Astrocyte (in vitro differentiated cells and primary cell): ENCODE measurements at regions not wholly inside any gene's neighbourhood (a gene's known extent, or its start where the extent isn't known, plus 50 kb on each side); places are given as distances from the start of the nearest gene placed in this dataset.
A peak's percentile ranks its signal among the peaks of the same experiment; 100 is the strongest.

ENCODE experiments used
- DNase-seq: peaks from one replicate; pipeline ENCODE4 v3.0.0-alpha.2; 2010; ENCODE audit warnings: low read depth
- FAIRE-seq: peaks from 2 replicates; lab custom pipeline; 2011; peaks lifted over from hg19 to GRCh38; lab: Jason Lieb, UNC
- H2AFZ ChIP-seq: 2 replicates; pipeline ENCODE4 v1.6.0; 2012; ENCODE audit warnings: low read depth, low read length, inconsistent platforms
- H3K27ac ChIP-seq: 2 replicates; pipeline ENCODE4 v1.5.1; 2011; ENCODE audit warnings: low read depth, low read length, inconsistent platforms
- H3K27me3 ChIP-seq: 2 replicates; pipeline ENCODE4 v1.6.0; 2011; ENCODE audit warnings: low read length, inconsistent platforms; ENCODE audit not compliant: insufficient read depth
- H3K36me3 ChIP-seq: 2 replicates; pipeline ENCODE4 v1.5.1; 2011; ENCODE audit warnings: low read length, inconsistent platforms; ENCODE audit not compliant: insufficient read depth
- H3K4me1 ChIP-seq: 2 replicates; pipeline ENCODE4 v1.5.1; 2011; ENCODE audit warnings: low read length, inconsistent platforms; ENCODE audit not compliant: insufficient read depth
- H3K4me2 ChIP-seq: 2 replicates; pipeline ENCODE4 v1.6.0; 2012; ENCODE audit warnings: low read length, inconsistent platforms
- H3K4me3 ChIP-seq: 2 replicates; pipeline ENCODE4 v1.5.1; 2011; ENCODE audit warnings: low read depth, mild to moderate bottlenecking, low read length, inconsistent platforms; ENCODE audit not compliant: insufficient read depth
- H3K79me2 ChIP-seq: 2 replicates; pipeline ENCODE4 v1.6.0; 2012; ENCODE audit warnings: mild to moderate bottlenecking, low read length, inconsistent platforms; ENCODE audit not compliant: insufficient read depth
- H3K9ac ChIP-seq: 2 replicates; pipeline ENCODE4 v1.6.0; 2012; ENCODE audit warnings: mild to moderate bottlenecking, low read length, inconsistent platforms
- H3K9me3 ChIP-seq: 2 replicates; pipeline ENCODE4 v1.5.1; 2012; ENCODE audit warnings: low read depth, mild to moderate bottlenecking, low read length, inconsistent platforms; ENCODE audit not compliant: insufficient read depth
- H4K20me1 ChIP-seq: 2 replicates; pipeline ENCODE4 v1.6.0; 2012; ENCODE audit warnings: low read length, inconsistent platforms; ENCODE audit not compliant: insufficient read depth
- H3K27ac Mint-ChIP-seq: one replicate; pipeline ENCODE4 v1.8.0; 2021; ENCODE audit warnings: mild to moderate bottlenecking, mixed read lengths; ENCODE audit not compliant: unreplicated experiment
- H3K27me3 Mint-ChIP-seq: one replicate; pipeline ENCODE4 v1.8.0; 2021; ENCODE audit warnings: low read depth, mixed read lengths; ENCODE audit not compliant: unreplicated experiment
- H3K36me3 Mint-ChIP-seq: one replicate; pipeline ENCODE4 v1.8.0; 2021; ENCODE audit warnings: low read depth, mixed read lengths; ENCODE audit not compliant: unreplicated experiment
- H3K4me1 Mint-ChIP-seq: one replicate; pipeline ENCODE4 v1.8.0; 2021; ENCODE audit warnings: low read depth, mixed read lengths; ENCODE audit not compliant: unreplicated experiment
- H3K4me3 Mint-ChIP-seq: one replicate; pipeline ENCODE4 v1.8.0; 2021; ENCODE audit warnings: mild to moderate bottlenecking, moderate library complexity, mixed read lengths; ENCODE audit not compliant: unreplicated experiment
- H3K9me3 Mint-ChIP-seq: one replicate; pipeline ENCODE4 v1.8.0; 2021; ENCODE audit warnings: mild to moderate bottlenecking, mixed read lengths; ENCODE audit not compliant: unreplicated experiment
- CTCF ChIP-seq: IDR thresholded peaks from 2 replicates; pipeline ENCODE4 v1.5.1; 2011; ENCODE audit warnings: low read depth, mild to moderate bottlenecking, inconsistent platforms, low read length, moderate library complexity; ENCODE audit not compliant: insufficient read depth
- EZH2 ChIP-seq: IDR thresholded peaks from 2 replicates; pipeline ENCODE4 v1.6.1; 2012; ENCODE audit warnings: mild to moderate bottlenecking, low read length, inconsistent platforms; ENCODE audit not compliant: insufficient read depth

DNA sequence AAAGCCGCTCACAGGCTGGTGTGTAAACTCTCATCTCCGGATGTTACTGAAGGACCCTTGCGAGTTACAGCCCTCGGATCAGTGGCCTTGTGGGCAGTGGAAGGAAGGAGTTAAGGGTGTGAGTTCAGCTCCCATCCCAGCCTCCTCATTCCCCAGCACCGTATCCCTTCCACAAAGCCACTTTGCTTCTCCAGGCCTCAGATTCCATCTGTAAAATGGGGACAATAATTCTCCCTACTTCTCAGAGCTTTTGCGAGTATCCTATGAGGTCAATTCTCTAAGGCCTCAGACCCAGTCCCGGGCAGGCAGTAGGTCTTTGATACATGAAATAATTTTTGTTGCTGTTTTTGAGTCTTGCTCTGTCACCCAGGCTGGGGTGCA is 141.3 kb downstream of the C9orf50 start:
- no peaks in the 10 kb centered on the region for H3K79me2 ChIP-seq
- Mint-ChIP-seq H3K4me1 (peaks cover 22% of the 10 kb centered on the region), H3K4me3 (no peak overlapping the region), H3K36me3 (no peaks in the 10 kb centered on the region), H3K27me3 (no peaks in the 10 kb centered on the region), H3K9me3 (peaks cover 4% of the 10 kb centered on the region), H3K27ac (peak overlapping the region; percentile 18)
- H4K20me1 ChIP-seq = no peaks in the 10 kb centered on the region
- no peaks in the 10 kb centered on the region for H3K36me3 ChIP-seq
- peaks cover 3% of the 10 kb centered on the region for H3K9me3 ChIP-seq
- H3K27me3 ChIP-seq = no peaks in the 10 kb centered on the region
- H3K4me3 ChIP-seq = no peak overlapping the region
- no peak overlapping the region for H2AFZ ChIP-seq
- peaks cover 39% of the 10 kb centered on the region for H3K4me1 ChIP-seq
- FAIRE-seq (no peak), DNase-seq (no peak)
- H3K9ac ChIP-seq = no peak overlapping the region
- no peak overlapping the region for H3K27ac ChIP-seq
- no peak overlapping the region for H3K4me2 ChIP-seq
- TF ChIP-seq EZH2 = no peak
- TF ChIP-seq CTCF = no peak

- Histone ChIP-seq H3K27me3 (no peaks in the 10 kb centered on the region), H3K4me1 (peaks cover 40% of the 10 kb centered on the region), H3K9me3 (peaks cover 3% of the 10 kb centered on the region), H3K9ac (no peak overlapping the region), H3K79me2 (no peaks in the 10 kb centered on the region), H3K4me2 (no peak overlapping the region), H3K4me3 (no peak overlapping the region), H2AFZ (no peak overlapping the region), H4K20me1 (no peaks in the 10 kb centered on the region), H3K27ac (no peak overlapping the region), H3K36me3 (no peaks in the 10 kb centered on the region)
- no peak for DNase-seq
- Mint-ChIP-seq H3K27ac (peak overlapping the region; percentile 41), H3K4me3 (no peak overlapping the region), H3K9me3 (peaks cover 4% of the 10 kb centered on the region), H3K4me1 (peaks cover 20% of the 10 kb centered on the region), H3K27me3 (peaks cover 2% of the 10 kb centered on the region), H3K36me3 (no peaks in the 10 kb centered on the region)
- no peak for TF ChIP-seq CTCF
- TF ChIP-seq EZH2 = no peak
- no peak for FAIRE-seq
Observed at GRCh38 chr9:129478961-129479630, 141.8 kb downstream of the C9orf50 start.

DNA sequence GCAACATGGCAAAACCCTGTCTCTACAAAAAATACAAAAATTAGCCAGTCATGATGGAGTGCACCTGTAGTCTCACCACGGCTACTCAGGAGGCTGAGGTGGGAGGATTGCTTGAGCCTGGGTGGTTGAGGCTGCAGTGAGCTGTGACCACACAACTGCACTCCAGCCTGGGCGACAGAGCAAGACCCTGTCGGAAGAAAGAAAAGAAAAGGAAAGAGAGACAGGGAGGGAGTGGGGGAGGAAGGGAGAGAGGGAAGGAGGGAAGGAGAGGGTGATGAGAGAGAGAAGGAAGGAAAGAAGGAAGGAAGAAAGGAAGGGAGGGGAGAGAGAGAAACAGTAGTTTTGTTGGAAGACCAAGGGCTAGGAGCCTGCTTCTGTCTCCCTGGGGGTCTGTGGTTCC is 142.4 kb downstream of the C9orf50 start:
- Histone ChIP-seq H3K36me3 (no peaks in the 10 kb centered on the region), H3K9ac (no peak overlapping the region), H3K4me3 (no peak overlapping the region), H3K9me3 (peaks cover 3% of the 10 kb centered on the region), H3K4me2 (no peak overlapping the region), H3K27ac (no peak overlapping the region), H4K20me1 (no peaks in the 10 kb centered on the region), H3K27me3 (no peaks in the 10 kb centered on the region), H2AFZ (no peak overlapping the region), H3K79me2 (no peaks in the 10 kb centered on the region), H3K4me1 (peaks cover 40% of the 10 kb centered on the region)
- no peak for FAIRE-seq
- TF ChIP-seq EZH2 (no peak), CTCF (no peak)
- Mint-ChIP-seq H3K27me3 (peaks cover 3% of the 10 kb centered on the region), H3K27ac (no peak overlapping the region), H3K9me3 (peaks cover 4% of the 10 kb centered on the region), H3K36me3 (no peaks in the 10 kb centered on the region), H3K4me3 (no peak overlapping the region), H3K4me1 (peaks cover 20% of the 10 kb centered on the region)
- DNase-seq = no peak
